OCI-LY1 (cell line): ENCODE measurements at regions not wholly inside any gene's neighbourhood (a gene's known extent, or its start where the extent isn't known, plus 50 kb on each side); places are given as distances from the start of the nearest gene placed in this dataset.

ENCODE experiments used
- H2AFZ ChIP-seq: fragments of 200-600 bp; sonication (generic), shearing (Covaris generic); 2 replicates; pipeline ENCODE4 v1.6.0; 2014; ENCODE audit warnings: antibody characterized with exemption, mild to moderate bottlenecking, low read length
- H3F3A ChIP-seq: fragments of 200-600 bp; sonication (generic), shearing (Covaris generic); 2 replicates; pipeline ENCODE4 v1.6.0; 2014; ENCODE audit warnings: mild to moderate bottlenecking, antibody characterized with exemption, low read length, moderate library complexity; ENCODE audit not compliant: insufficient read depth
- H3K27ac ChIP-seq: fragments of 200-600 bp; sonication (generic); 2 replicates; pipeline ENCODE4 v1.5.1; 2014; ENCODE audit warnings: low read length, mixed run types, mild to moderate bottlenecking, low read depth; ENCODE audit not compliant: poor library complexity, severe bottlenecking
- H3K27me3 ChIP-seq: fragments of 200-600 bp; sonication (generic); 2 replicates; pipeline ENCODE4 v1.6.0; 2014; ENCODE audit warnings: antibody characterized with exemption, mild to moderate bottlenecking, low read length, moderate library complexity; ENCODE audit not compliant: insufficient read depth
- H3K36me3 ChIP-seq: fragments of 200-600 bp; sonication (generic); 2 replicates; pipeline ENCODE4 v1.6.1; 2014; ENCODE audit warnings: mild to moderate bottlenecking, antibody characterized with exemption, low read length, moderate library complexity, mixed read lengths; ENCODE audit not compliant: insufficient read depth
- H3K4me1 ChIP-seq: fragments of 200-600 bp; sonication (generic); 2 replicates; pipeline ENCODE4 v1.5.1; 2014; ENCODE audit warnings: mild to moderate bottlenecking, low read length, moderate library complexity; ENCODE audit not compliant: insufficient read depth, severe bottlenecking
- H3K4me2 ChIP-seq: fragments of 200-600 bp; sonication (generic), shearing (Covaris generic); 2 replicates; pipeline ENCODE4 v1.6.1; 2014; ENCODE audit warnings: low read length
- H3K4me3 ChIP-seq: fragments of 200-600 bp; sonication (generic); 2 replicates; pipeline ENCODE4 v1.5.1; 2014; ENCODE audit warnings: low read length, low read depth, mild to moderate bottlenecking, mixed read lengths; ENCODE audit not compliant: poor library complexity, severe bottlenecking
- H3K79me2 ChIP-seq: fragments of 200-600 bp; shearing (Covaris generic); 2 replicates; pipeline ENCODE4 v1.6.1; 2016; ENCODE audit warnings: mixed run types, low read length, mixed read lengths; ENCODE audit not compliant: insufficient read depth
- H3K9ac ChIP-seq: fragments of 200-600 bp; sonication (generic), shearing (Covaris generic); 2 replicates; pipeline ENCODE4 v1.6.1; 2014; ENCODE audit warnings: mild to moderate bottlenecking, low read length, mixed read lengths
- H3K9me2 ChIP-seq: fragments of 200-600 bp; sonication (generic), shearing (Covaris generic); 2 replicates; pipeline ENCODE4 v1.6.1; 2014; ENCODE audit warnings: low read depth, mild to moderate bottlenecking, low read length, mixed read lengths
- H3K9me3 ChIP-seq: fragments of 200-600 bp; shearing (Covaris generic); 2 replicates; pipeline ENCODE4 v1.6.1; 2014; ENCODE audit warnings: low read length, mixed read lengths
- H4K20me1 ChIP-seq: fragments of 200-600 bp; sonication (generic), shearing (Covaris generic); 2 replicates; pipeline ENCODE4 v1.6.0; 2016; ENCODE audit warnings: mild to moderate bottlenecking, low read length; ENCODE audit not compliant: insufficient read depth
- CTCF ChIP-seq: fragments of 200-600 bp; sonication (generic), shearing (Covaris generic); IDR thresholded peaks from 2 replicates; pipeline ENCODE4 v1.5.1; 2017; ENCODE audit warnings: mild to moderate bottlenecking, antibody characterized with exemption, low read length, moderate library complexity, mixed read lengths
- EZH2 ChIP-seq: fragments of 200-600 bp; sonication (generic), shearing (Covaris generic); IDR thresholded peaks from 2 replicates; pipeline ENCODE4 v1.8.0; 2017; ENCODE audit warnings: borderline replicate concordance, mixed run types, mild to moderate bottlenecking, antibody characterized with exemption, low read length, moderate library complexity, mixed read lengths

- TF ChIP-seq CTCF (no peak), EZH2 (no peak)
Observed at GRCh38 chr5:51988634-51989033, 605.4 kb downstream of the ISL1 start.

GRCh38 chr5:51990241-51990640 lies 607.0 kb downstream of the ISL1 start:
- Histone ChIP-seq H3F3A (no peaks in the 10 kb centered on the region), H3K4me3 (no peak overlapping the region), H3K27me3 (no peaks in the 10 kb centered on the region), H3K27ac (no peak overlapping the region), H3K9me2 (no peaks in the 10 kb centered on the region), H2AFZ (no peak overlapping the region), H3K9ac (no peak overlapping the region), H3K36me3 (no peaks in the 10 kb centered on the region), H4K20me1 (no peaks in the 10 kb centered on the region), H3K9me3 (no peaks in the 10 kb centered on the region), H3K4me1 (no peaks in the 10 kb centered on the region), H3K79me2 (no peaks in the 10 kb centered on the region), H3K4me2 (no peak overlapping the region)
- TF ChIP-seq CTCF, result no peak
- no peak for TF ChIP-seq EZH2

More at GRCh38 chr5:51988634-51989033, 605.4 kb downstream of the ISL1 start:
- no peak overlapping the region for H3K4me2 ChIP-seq
- no peak overlapping the region for H2AFZ ChIP-seq
- no peaks in the 10 kb centered on the region for H3K27me3 ChIP-seq
- no peaks in the 10 kb centered on the region for H3K9me3 ChIP-seq
- no peaks in the 10 kb centered on the region for H3F3A ChIP-seq
- H3K4me1 ChIP-seq, result no peaks in the 10 kb centered on the region
- no peaks in the 10 kb centered on the region for H3K36me3 ChIP-seq
- H3K4me3 ChIP-seq, result no peak overlapping the region
- H4K20me1 ChIP-seq, result no peaks in the 10 kb centered on the region
- no peak overlapping the region for H3K27ac ChIP-seq
- H3K9me2 ChIP-seq, result no peaks in the 10 kb centered on the region
- no peaks in the 10 kb centered on the region for H3K79me2 ChIP-seq
- H3K9ac ChIP-seq, result no peak overlapping the region

GRCh38 chr5:51990661-51991180 lies 607.5 kb downstream of the ISL1 start:
- H3K9ac ChIP-seq, result no peak overlapping the region
- no peaks in the 10 kb centered on the region for H3K27me3 ChIP-seq
- no peak overlapping the region for H3K4me2 ChIP-seq
- no peaks in the 10 kb centered on the region for H3K9me2 ChIP-seq
- H3K36me3 ChIP-seq, result no peaks in the 10 kb centered on the region
- no peak overlapping the region for H2AFZ ChIP-seq
- no peaks in the 10 kb centered on the region for H3F3A ChIP-seq
- H3K27ac ChIP-seq, result no peak overlapping the region
- no peaks in the 10 kb centered on the region for H4K20me1 ChIP-seq
- H3K9me3 ChIP-seq, result no peaks in the 10 kb centered on the region
- H3K79me2 ChIP-seq, result no peaks in the 10 kb centered on the region
- no peaks in the 10 kb centered on the region for H3K4me1 ChIP-seq
- TF ChIP-seq EZH2 (no peak), CTCF (no peak)
- H3K4me3 ChIP-seq, result no peak overlapping the region
